Loucy (cell line): ENCODE measurements at regions not wholly inside any gene's neighbourhood (a gene's known extent, or its start where the extent isn't known, plus 50 kb on each side); places are given as distances from the start of the nearest gene placed in this dataset.

ENCODE experiments used
- CTCF ChIP-seq: fragments of 200-600 bp; sonication (generic); conservative IDR thresholded peaks from 2 replicates; pipeline ENCODE4 v1.5.1; 2014; ENCODE audit warnings: mild to moderate bottlenecking, antibody characterized with exemption, low read length
- EZH2phosphoT487 ChIP-seq: fragments of 200-600 bp; IDR thresholded peaks from 2 replicates; pipeline ENCODE4 v1.6.1; 2018; ENCODE audit warnings: antibody characterized with exemption, mild to moderate bottlenecking, moderate library complexity, borderline replicate concordance

GRCh38 chr10:78727728-78728127 is 341.0 kb upstream of the ZMIZ1 start:
- TF ChIP-seq CTCF (no peak), EZH2phosphoT487 (no peak)
